ENCODE measurements at regions not wholly inside any gene's neighbourhood (a gene's known extent, or its start where the extent isn't known, plus 50 kb on each side); places are given as distances from the start of the nearest gene placed in this dataset.
A peak's percentile ranks its signal among the peaks of the same experiment; 100 is the strongest.

DNA sequence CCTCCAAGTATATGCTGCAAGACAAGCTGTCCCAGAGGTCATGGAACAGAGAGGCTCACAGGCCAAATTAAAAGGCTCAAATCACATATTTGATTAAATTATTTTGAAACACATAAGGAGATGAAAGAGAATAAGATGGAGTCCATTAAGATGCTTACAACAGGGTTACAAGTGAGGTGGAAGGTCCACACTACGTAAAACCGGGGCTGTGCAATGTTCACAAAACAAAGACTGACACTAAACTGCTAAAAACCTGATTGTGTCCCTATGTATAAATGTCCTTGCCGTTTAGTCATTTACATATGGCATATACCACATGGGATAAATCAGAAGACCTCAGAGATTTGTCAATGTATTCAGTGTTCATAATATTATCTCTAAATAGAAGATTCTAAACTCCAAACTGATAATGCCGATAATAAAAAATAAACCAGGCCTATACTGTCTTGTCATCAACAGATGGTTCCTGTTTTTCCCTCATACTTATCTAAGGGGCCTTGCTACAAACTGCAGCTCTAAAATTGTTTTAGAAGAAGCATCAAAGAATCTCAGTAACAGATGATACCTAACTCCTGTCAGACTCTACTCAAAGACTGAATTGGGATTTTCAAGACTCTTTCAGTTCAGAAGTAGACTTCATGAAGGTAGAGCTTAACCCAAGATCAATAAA lies 51.8 kb upstream of the RIPOR2 start:
- no peak for DNase-seq (ENCODE audit: extremely low read depth in 1 of 2, low read depth in 1 of 2)

- DNase-seq (ENCODE audit: extremely low read depth in 1 of 2, low read depth in 1 of 2), result no peak
Observed at GRCh38 chr6:24988562-24988961, 52.8 kb upstream of the RIPOR2 start.

DNA sequence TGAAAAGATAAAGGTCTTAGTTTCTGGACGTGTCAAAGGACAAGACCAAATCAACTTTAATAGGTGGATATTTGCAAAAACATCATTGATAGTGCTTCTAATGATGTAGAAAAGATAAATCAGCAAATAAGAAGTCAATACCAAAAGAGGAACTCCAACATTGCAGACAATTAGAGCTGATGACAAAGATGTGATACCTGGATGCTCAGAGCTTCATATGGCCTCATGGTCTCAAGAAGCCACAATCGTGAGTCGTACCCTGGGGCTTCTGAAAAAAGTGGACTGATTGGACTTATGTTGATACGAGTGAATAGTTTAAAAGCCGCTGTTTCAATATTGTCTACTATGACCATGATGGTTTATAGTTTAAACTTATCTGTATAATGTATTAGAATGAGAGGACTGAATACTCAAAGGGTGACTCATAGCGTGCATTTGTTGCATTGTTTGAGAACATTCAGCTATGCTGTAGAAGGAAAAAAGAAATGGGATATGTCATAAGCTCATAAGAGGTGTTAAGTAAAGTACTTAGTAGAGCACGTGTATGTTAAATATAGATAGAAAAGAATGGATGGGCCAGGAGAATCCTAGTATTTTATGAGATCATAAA lies 54.6 kb upstream of the RIPOR2 start:
- DNase-seq (ENCODE audit: extremely low read depth in 1 of 2, low read depth in 1 of 2), result no peak

DNA sequence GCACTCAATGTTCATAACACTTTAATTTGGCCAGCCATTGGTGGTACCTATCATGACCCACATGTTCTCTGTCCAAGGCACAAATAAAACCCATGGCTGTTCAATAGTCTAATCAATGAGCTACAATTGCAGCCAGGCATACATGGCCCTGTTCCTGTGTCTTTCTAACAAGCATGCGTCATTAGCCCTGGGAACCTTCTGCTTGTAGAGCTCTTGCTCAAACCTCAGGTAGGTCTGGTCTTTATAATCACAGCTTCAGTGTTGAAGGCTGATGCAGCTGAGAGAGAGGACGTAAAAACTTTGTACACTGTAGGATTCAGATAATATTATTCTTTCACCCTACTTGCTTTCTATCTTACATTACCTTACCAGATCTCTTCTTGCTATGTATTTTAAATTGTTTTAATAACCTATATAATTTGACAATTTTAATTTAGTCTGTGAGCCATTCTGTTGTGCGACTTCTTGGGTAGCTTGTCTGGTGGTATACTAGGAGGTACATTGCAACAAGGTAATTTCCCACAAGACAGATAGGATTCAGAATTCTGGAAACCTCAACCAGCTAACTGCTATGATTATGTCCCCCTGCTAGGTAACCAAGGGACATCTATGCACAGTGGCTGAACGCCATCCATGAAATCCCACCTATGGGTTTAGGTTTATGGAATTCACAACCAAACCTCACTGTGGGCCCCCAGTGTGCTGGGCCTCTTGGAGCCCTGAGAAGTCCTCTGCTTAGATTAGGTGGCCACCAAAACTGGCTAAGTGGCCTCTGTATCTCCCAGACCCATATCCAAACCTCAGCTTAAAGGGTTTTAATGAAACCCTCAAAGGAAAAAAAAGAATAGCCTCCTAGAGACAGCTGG lies 55.4 kb upstream of the RIPOR2 start:
- DNase-seq (ENCODE audit: extremely low read depth in 1 of 2, low read depth in 1 of 2), result no peak

DNA sequence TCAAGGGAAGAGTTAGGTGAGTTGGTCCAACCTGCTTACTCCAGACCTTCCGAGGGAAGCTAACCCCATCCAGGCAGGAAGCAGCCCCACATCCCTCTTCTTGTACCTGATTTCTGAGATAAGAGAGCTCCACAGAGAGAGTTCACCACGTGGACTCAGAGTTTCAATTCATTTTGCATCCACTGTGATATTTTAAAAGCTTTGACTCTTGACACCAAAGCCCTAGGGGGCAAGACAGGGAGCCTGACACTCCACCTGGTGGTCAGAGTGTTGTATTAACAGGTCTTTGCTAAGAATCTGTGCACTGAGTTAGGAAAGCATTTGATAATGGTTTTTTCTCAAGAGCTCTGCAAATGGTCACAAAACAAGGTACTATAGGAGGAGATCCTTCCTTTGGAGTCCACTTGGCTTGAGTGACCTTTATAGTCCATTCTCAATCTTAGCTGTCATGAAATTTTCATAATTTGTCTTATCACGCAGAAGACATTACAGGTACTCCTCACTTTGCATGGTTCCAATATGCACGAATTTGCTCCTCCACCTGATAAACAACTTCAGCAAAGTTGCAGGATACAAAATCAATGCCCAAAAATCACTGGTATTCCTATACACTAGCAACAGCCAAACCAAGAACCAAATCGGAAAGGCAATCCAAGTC lies 56.2 kb upstream of the RIPOR2 start:
- peak in 1 of 2 donors; percentile 61 for DNase-seq (ENCODE audit: extremely low read depth in 1 of 2, low read depth in 1 of 2)

GRCh38 chr6:24994812-24995211 lies 59.1 kb upstream of the RIPOR2 start:
- no peak for DNase-seq (ENCODE audit: extremely low read depth in 1 of 2, low read depth in 1 of 2)

DNA sequence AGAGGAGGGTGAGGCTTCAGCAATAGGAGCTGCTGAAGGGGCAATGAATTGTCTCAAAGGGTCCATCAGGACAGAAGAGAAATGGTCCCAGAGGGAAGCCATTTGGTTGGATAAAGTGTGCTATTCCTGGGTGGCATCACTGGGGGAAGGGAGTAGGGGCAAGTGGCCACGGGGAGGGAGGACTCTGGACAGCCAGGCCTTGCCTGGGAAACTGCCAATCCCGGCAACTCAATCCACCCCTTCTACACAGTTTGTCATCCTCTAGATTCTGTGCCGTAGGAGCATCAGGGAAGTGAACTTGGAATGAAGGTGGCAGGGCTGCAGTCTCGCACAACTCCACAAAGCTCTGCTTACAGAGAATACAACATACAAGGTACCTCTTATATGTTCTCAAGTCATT lies 59.5 kb upstream of the RIPOR2 start:
- no peak for DNase-seq (ENCODE audit: extremely low read depth in 1 of 2, low read depth in 1 of 2)

GRCh38 chr6:24996269-24996836 lies 60.6 kb upstream of the RIPOR2 start:
- no peak for DNase-seq (ENCODE audit: extremely low read depth in 1 of 2, low read depth in 1 of 2)

DNA sequence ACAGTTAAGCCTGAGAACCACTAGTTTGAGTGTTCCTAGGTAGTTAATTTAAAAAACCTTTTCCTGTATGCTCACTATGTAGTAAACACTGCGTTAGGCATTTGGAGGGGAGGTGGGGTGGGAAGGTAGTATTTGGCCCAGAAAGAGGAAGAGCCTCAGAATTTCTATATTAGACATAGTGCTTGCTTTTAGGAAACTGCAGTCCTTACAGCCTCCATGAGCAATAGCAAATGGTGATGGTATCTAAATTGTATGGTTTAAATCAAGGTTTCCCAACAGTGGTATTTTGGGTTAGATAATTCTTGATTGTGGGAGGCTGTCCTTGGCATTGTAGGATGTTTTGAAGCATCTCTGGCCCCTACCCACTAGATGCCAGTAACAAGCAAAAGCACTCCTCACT lies 61.5 kb upstream of the RIPOR2 start:
- DNase-seq (ENCODE audit: extremely low read depth in 1 of 2, low read depth in 1 of 2), result no peak

- DNase-seq (ENCODE audit: extremely low read depth in 1 of 2, low read depth in 1 of 2), result no peak
Observed at GRCh38 chr6:24997905-24998304, 62.1 kb upstream of the RIPOR2 start.

DNA sequence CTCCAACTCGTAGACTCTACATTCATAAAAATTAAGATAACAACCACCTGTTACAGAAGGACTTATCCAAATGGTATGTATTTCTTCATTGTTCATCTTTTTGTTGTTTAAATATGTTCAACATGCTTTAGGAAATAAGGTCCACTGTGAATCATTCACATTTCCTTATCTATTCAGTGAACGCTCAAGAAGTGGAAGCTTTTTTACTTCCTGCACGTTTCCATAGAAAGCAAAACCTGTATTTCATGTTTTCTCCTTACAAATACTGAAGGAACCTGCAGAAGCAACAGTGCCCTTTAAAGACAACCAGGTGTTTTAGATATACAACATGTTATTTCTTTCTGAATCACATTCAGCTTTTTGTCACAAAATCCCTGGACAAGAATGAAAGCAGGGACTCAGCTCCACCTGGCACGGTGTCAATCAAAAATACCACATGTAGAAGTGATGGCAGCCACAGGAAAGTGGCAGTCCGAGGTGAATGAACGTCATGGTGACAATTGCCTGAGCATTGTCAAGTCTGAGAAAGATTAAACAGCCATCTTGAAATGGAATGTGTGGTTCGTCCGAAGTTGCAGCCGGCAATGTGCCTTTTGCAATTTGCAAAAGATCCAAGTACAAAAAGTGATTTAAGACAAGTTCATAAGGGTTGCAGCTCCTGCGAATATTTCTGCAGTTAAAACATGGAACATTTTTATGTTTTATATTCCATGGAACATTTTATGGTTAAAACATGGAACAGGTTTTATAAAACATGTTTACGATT lies 66.7 kb upstream of the RIPOR2 start:
- no peak for DNase-seq (ENCODE audit: extremely low read depth in 1 of 2, low read depth in 1 of 2)

GRCh38 chr6:25004357-25004756 lies 68.6 kb upstream of the RIPOR2 start:
- no peak for DNase-seq (ENCODE audit: extremely low read depth in 1 of 2, low read depth in 1 of 2)

DNA sequence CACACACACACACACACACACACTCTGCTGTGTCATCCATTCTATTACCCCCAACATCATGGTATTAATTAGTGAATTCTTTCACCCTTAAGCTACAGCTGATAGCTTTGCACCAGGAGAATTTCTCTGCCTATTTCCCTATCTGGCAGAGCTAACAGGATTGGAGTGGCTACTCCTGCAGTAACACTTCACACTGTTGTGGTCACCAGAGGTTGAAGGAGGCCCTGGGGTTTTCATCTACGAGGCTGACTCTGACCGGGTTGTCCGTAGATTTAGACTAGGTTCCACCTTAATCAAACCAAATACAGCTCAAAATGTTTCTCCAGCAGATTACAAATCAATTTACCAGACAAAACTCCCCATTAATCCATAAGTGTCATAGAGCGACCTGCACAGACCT lies 69.2 kb upstream of the RIPOR2 start:
- DNase-seq (ENCODE audit: extremely low read depth in 1 of 2, low read depth in 1 of 2), result no peak

DNA sequence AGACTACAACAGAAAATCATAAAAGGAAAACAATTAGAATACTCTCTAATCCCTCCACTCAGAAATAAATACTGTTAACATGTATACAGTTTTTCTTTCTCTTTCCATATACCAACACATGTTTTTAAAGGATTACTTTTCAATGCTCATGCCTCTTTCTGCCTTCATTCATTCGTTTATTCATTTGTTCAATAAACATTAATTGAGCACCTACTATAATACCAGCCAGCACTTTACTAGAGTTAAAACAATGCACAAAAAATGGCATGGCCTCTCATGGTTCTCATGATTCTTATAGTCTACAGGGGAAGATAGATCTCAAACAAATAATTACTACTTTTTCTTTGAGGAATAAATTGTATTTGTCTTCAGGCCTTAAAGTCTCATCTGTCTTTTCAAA lies 70.3 kb upstream of the RIPOR2 start:
- no peak for DNase-seq (ENCODE audit: extremely low read depth in 1 of 2, low read depth in 1 of 2)

DNA sequence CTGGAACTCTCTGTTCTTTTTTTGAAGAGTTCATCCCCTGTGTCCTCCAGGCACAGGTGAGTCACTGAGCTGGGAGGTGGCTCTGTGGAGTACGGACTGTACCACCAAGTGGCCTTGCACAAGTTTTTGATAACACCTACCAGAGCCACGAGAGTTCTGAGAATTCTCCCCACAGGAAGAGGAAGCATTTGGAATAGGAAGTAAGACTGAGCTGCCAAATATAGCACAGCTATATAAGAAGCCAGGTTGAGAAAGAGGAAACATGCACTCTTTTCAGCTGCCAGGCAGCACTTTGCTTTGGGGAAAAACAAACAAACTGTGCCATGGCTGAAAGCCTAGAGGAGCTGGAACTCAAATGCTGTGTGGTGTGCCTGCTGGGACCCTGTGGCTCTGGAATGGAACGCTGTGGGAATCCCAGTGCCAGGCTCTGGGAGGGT lies 70.8 kb upstream of the RIPOR2 start:
- peak in 1 of 2 donors; percentile 44 for DNase-seq (ENCODE audit: extremely low read depth in 1 of 2, low read depth in 1 of 2)

- DNase-seq (ENCODE audit: extremely low read depth in 1 of 2, low read depth in 1 of 2), result peak in 1 of 2 donors; percentile 48
Observed at GRCh38 chr6:25007269-25007699, 71.5 kb upstream of the RIPOR2 start.

DNA sequence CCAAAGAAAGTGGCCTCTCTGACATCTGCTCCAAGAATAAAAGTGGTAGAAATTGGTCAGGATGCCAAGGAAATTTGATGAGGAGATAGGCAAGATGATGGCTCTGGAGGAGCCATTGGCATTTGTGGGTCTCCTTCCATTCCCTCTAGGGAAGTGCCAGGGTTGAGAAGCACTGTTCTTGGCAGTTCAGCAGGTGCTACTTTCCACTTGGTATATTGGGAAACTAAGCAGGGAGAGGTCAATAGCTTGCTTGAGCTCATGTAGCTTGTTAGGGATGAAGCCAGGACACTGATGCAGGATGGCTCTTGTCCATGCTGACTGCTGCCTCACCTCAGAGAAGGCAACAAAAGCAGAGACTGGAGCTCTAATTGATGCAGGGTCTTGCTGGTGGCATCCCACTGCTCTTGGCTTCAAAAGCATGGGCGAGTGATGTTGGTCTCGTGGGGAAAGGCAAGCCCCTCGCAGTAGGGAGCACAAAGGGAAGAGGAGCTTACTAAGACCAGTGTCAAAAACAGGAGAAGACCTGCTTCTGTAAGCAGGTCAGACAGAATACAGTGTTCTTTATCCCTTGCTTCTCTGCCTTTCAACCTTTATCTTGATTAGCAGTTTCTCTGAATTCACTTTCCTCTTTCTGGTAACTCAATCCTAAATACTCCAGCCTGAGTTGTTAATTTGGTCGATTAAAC lies 73.1 kb upstream of the RIPOR2 start:
- DNase-seq (ENCODE audit: extremely low read depth in 1 of 2, low read depth in 1 of 2), result no peak

DNA sequence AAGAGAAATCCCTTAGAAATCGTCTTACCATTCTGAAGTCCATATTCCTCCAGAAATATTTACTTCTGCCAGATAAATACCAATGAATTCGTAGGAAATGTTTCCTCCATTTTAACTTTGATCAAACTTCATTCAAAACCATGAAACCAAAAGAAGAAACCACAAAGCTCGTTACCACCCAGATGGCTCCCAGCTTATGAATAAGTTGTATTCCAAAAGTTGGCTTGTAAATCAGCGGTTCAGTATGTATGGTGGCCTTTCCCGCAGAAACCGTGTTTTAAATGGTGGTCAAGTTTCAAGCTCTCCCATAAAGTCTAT lies 73.6 kb upstream of the RIPOR2 start:
- DNase-seq (ENCODE audit: extremely low read depth in 1 of 2, low read depth in 1 of 2), result no peak

GRCh38 chr6:25010176-25010575 lies 74.4 kb upstream of the RIPOR2 start:
- DNase-seq (ENCODE audit: extremely low read depth in 1 of 2, low read depth in 1 of 2), result no peak
